HepG2 (cell line): ENCODE measurements at regions not wholly inside any gene's neighbourhood (a gene's known extent, or its start where the extent isn't known, plus 50 kb on each side); places are given as distances from the start of the nearest gene placed in this dataset.

Experiments used
- CHCHD3 ChIP-seq: sonication (generic); formaldehyde crosslinking; IDR thresholded peaks from 2 replicates; pipeline ENCODE4 v1.8.0; 2022; ENCODE audit warnings: mild to moderate bottlenecking, missing genetic modification reagents, moderate library complexity
- GABPA ChIP-seq, 2 experiments: IDR thresholded peaks; 2 replicates each; pipeline ENCODE4 v1.6.1; 2011 to 2016; ENCODE audit warnings: low read depth in 2 of 2, low read length in 1 of 2, missing biosample characterization in 1 of 2, missing genetic modification characterization in 1 of 2
- POLR2A ChIP-seq, 2 experiments: IDR thresholded peaks; 2 replicates each; pipeline ENCODE4 v1.6.1; 2011; ENCODE audit warnings: low read depth in 2 of 2, low read length in 2 of 2, mild to moderate bottlenecking in 1 of 2, moderate library complexity in 1 of 2; ENCODE audit not compliant: insufficient read depth in 1 of 2
- RCOR2 ChIP-seq: IDR thresholded peaks from 2 replicates; pipeline ENCODE4 v1.6.1; 2016; ENCODE audit warnings: missing biosample characterization, missing genetic modification reagents
- SUZ12 ChIP-seq: fragments of 150-350 bp; IDR thresholded peaks from 2 replicates; pipeline ENCODE4 v1.6.1; 2014; ENCODE audit warnings: low read depth, low read length
- ZNF614 ChIP-seq: IDR thresholded peaks from 2 replicates; pipeline ENCODE4 v1.6.1; 2018; ENCODE audit warnings: missing biosample characterization, missing genetic modification reagents, inconsistent platforms, borderline replicate concordance
- TF ChIP-seq, protein P1 (sequence below): sonication (generic); formaldehyde crosslinking; IDR thresholded peaks from 2 replicates; pipeline ENCODE4 v1.4.0; 2020; ENCODE audit warnings: missing genetic modification reagents
- TF ChIP-seq, protein P2 (sequence below), 2 experiments: sonication (generic) in 1 of 2; formaldehyde crosslinking in 1 of 2; IDR thresholded peaks; 2 replicates each; pipeline versions ENCODE4 v1.5.1 to v1.6.1; 2011 to 2020; ENCODE audit warnings: borderline replicate concordance in 1 of 2, low read depth in 1 of 2, low read length in 1 of 2, mild to moderate bottlenecking in 1 of 2, missing genetic modification reagents in 1 of 2, moderate library complexity in 1 of 2
- TF ChIP-seq, protein P3 (sequence below): sonication (generic); formaldehyde crosslinking; IDR thresholded peaks from 2 replicates; pipeline ENCODE4 v1.4.0; 2020; ENCODE audit warnings: missing genetic modification reagents

DNA sequence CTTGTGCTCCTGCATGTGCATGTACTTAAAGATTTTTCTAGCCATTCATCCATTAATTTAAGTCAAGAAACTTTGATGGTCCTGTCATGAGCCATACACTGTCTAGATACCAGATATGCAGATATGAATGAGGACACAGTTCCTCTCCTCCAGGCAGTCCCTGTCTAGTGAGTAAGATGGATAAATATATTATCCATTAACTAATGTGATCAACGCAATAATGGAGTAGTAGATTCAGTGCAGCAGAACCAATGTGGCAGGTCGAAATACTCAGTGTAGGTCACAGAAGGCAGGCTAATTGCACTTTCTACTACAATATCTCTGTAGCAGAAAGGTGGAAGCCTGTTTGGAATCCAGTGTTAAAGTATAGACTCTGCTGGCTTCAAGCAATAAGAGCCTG, 112.5 kb downstream of the PCDH7 start:
- TF ChIP-seq, protein P1, sequence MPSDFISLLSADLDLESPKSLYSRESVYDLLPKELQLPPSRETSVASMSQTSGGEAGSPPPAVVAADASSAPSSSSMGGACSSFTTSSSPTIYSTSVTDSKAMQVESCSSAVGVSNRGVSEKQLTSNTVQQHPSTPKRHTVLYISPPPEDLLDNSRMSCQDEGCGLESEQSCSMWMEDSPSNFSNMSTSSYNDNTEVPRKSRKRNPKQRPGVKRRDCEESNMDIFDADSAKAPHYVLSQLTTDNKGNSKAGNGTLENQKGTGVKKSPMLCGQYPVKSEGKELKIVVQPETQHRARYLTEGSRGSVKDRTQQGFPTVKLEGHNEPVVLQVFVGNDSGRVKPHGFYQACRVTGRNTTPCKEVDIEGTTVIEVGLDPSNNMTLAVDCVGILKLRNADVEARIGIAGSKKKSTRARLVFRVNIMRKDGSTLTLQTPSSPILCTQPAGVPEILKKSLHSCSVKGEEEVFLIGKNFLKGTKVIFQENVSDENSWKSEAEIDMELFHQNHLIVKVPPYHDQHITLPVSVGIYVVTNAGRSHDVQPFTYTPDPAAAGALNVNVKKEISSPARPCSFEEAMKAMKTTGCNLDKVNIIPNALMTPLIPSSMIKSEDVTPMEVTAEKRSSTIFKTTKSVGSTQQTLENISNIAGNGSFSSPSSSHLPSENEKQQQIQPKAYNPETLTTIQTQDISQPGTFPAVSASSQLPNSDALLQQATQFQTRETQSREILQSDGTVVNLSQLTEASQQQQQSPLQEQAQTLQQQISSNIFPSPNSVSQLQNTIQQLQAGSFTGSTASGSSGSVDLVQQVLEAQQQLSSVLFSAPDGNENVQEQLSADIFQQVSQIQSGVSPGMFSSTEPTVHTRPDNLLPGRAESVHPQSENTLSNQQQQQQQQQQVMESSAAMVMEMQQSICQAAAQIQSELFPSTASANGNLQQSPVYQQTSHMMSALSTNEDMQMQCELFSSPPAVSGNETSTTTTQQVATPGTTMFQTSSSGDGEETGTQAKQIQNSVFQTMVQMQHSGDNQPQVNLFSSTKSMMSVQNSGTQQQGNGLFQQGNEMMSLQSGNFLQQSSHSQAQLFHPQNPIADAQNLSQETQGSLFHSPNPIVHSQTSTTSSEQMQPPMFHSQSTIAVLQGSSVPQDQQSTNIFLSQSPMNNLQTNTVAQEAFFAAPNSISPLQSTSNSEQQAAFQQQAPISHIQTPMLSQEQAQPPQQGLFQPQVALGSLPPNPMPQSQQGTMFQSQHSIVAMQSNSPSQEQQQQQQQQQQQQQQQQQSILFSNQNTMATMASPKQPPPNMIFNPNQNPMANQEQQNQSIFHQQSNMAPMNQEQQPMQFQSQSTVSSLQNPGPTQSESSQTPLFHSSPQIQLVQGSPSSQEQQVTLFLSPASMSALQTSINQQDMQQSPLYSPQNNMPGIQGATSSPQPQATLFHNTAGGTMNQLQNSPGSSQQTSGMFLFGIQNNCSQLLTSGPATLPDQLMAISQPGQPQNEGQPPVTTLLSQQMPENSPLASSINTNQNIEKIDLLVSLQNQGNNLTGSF (CRISPR knock-in tag) = no peak
- TF ChIP-seq GABPA (IDR thresholded peaks at IDR 0.05; ENCODE audit: low read depth, low read length) = no peak
- no peak for TF ChIP-seq GABPA (CRISPR knock-in tag; IDR thresholded peaks at IDR 0.05; ENCODE audit: low read depth)
- TF ChIP-seq SUZ12 = no peak
- no peak for TF ChIP-seq CHCHD3 (CRISPR knock-in tag)
- TF ChIP-seq, protein P2, sequence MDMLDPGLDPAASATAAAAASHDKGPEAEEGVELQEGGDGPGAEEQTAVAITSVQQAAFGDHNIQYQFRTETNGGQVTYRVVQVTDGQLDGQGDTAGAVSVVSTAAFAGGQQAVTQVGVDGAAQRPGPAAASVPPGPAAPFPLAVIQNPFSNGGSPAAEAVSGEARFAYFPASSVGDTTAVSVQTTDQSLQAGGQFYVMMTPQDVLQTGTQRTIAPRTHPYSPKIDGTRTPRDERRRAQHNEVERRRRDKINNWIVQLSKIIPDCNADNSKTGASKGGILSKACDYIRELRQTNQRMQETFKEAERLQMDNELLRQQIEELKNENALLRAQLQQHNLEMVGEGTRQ (IDR thresholded peaks at IDR 0.05; ENCODE audit: low read depth, low read length) = no peak
- TF ChIP-seq, protein P2 (CRISPR knock-in tag; IDR thresholded peaks at IDR 0.05; ENCODE audit: borderline replicate concordance) = no peak
- no peak for TF ChIP-seq ZNF614
- no peak for TF ChIP-seq POLR2A (IDR thresholded peaks at IDR 0.05; ENCODE audit: insufficient read depth in 1 of 2, low read depth in 2 of 2, low read length in 2 of 2)
- TF ChIP-seq, protein P3, sequence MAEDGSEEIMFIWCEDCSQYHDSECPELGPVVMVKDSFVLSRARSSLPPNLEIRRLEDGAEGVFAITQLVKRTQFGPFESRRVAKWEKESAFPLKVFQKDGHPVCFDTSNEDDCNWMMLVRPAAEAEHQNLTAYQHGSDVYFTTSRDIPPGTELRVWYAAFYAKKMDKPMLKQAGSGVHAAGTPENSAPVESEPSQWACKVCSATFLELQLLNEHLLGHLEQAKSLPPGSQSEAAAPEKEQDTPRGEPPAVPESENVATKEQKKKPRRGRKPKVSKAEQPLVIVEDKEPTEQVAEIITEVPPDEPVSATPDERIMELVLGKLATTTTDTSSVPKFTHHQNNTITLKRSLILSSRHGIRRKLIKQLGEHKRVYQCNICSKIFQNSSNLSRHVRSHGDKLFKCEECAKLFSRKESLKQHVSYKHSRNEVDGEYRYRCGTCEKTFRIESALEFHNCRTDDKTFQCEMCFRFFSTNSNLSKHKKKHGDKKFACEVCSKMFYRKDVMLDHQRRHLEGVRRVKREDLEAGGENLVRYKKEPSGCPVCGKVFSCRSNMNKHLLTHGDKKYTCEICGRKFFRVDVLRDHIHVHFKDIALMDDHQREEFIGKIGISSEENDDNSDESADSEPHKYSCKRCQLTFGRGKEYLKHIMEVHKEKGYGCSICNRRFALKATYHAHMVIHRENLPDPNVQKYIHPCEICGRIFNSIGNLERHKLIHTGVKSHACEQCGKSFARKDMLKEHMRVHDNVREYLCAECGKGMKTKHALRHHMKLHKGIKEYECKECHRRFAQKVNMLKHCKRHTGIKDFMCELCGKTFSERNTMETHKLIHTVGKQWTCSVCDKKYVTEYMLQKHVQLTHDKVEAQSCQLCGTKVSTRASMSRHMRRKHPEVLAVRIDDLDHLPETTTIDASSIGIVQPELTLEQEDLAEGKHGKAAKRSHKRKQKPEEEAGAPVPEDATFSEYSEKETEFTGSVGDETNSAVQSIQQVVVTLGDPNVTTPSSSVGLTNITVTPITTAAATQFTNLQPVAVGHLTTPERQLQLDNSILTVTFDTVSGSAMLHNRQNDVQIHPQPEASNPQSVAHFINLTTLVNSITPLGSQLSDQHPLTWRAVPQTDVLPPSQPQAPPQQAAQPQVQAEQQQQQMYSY (CRISPR knock-in tag) = no peak
- no peak for TF ChIP-seq RCOR2
